Choroid plexus epithelial cell (primary cell): ENCODE measurements at regions not wholly inside any gene's neighbourhood (a gene's known extent, or its start where the extent isn't known, plus 50 kb on each side); places are given as distances from the start of the nearest gene placed in this dataset.
"Not testable (repeated sequence)": the region's sequence is repeated elsewhere in the genome, so short reads cannot be mapped to it uniquely, and the experiment has no call there.

ENCODE experiments used
- DNase-seq: peaks from one replicate; pipeline ENCODE4 v3.0.0-alpha.2; 2010; ENCODE audit warnings: low read depth
- H3K4me3 ChIP-seq: 2 replicates; pipeline ENCODE4 v1.5.1; 2011; ENCODE audit warnings: low read depth, mild to moderate bottlenecking, control low read depth, low read length, moderate library complexity
- CTCF ChIP-seq: conservative IDR thresholded peaks from 2 replicates; pipeline ENCODE4 v1.5.1; 2011; ENCODE audit warnings: low read depth, mild to moderate bottlenecking, control low read depth, inconsistent platforms, low read length, moderate library complexity

DNA sequence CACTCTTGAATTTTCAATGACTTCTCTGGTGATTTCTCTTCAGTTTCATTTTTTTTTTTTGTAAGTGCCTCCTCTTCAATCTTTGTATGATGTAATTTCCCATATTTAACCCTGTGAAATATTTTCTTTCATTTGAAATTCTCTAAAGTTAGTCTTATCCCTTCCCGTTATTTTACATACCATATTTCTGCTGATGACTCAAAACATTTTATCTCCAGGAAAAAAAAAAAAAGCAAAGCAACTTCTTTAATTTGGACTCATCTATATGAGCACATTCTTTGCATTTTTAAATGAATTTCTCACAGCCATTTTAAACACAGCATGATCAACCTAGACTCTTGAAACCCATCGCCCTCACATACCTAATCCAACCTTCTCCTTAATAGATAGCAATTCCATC lies 1831.4 kb downstream of the ARAP2 start:
- DNase-seq = peak; percentile 6
- no peak for TF ChIP-seq CTCF

GRCh38 chr4:34417160-34417559 lies 1827.2 kb downstream of the ARAP2 start:
- no peak overlapping the region for H3K4me3 ChIP-seq
- peak; percentile 4 for DNase-seq
- no peak for TF ChIP-seq CTCF

More for the DNA sequence above, 1831.4 kb downstream of the ARAP2 start:
- H3K4me3 ChIP-seq = no peak overlapping the region

DNA sequence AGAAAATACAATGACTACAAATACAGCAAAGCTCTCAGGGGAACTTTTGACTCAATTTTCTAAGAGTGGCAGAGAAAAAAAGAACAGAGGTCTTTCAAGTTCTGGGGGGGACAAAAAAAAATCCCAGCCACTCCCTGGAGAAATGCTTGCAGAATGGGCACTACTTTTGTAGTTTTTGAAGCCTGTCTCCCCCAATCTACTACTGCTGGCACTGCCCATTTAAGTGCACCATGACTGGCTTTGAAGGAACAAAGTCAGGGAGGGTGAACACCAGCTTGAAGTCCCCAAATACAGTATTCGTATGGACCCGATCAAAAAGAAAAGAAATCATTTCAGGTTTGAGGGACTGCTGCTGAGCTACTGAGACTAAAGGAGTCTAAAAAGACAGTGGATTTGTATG lies 1824.4 kb downstream of the ARAP2 start:
- no peak for TF ChIP-seq CTCF
- H3K4me3 ChIP-seq = no peak overlapping the region
- no peak for DNase-seq

DNA sequence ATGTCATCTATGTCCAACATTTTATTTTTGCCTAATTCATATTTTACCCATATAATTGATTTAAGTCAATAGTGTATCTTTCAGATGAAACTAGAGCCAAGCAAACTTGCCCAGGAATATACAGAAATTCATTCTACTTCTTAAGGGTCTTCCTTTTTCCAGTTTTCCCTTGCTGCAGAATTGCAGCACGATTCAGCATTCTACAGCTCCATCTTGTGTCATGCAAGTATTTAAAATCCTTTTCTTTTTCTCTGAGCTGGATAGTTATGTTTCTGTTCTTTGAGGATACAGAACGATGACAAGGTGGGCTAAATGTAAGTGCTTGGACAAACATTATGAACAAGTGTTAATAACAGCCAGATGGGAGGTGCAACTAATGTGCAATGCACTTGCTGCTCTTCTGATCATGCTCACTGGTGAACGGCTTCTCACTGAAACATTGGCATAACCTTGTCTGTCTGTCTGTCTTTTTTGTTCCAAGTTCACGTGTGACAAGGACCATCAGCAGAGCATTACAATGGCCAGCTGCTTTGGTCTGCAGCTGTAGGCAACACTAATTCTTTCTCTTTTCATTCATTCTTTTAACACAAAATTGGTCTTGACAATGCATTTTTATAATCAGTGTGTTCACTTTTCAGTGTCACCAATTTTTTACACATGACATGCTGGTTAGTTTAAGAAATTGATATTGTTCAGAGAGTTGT lies 1821.7 kb downstream of the ARAP2 start:
- peak; percentile 66 for DNase-seq
- peak; percentile 41 for TF ChIP-seq CTCF
- no peak overlapping the region for H3K4me3 ChIP-seq

- DNase-seq = no peak
These were observed 1811.6 kb downstream of the ARAP2 start for GRCh38 chr4:34432706-34433105.

GRCh38 chr4:34434377-34434776 lies 1809.9 kb downstream of the ARAP2 start:
- H3K4me3 ChIP-seq, DNase-seq: not testable (repeated sequence)

More at GRCh38 chr4:34432706-34433105, 1811.6 kb downstream of the ARAP2 start:
- TF ChIP-seq CTCF = no peak
- H3K4me3 ChIP-seq = no peak overlapping the region

- no peak for DNase-seq
- no peak for TF ChIP-seq CTCF
- H3K4me3 ChIP-seq = no peak overlapping the region
These were observed 1780.1 kb downstream of the ARAP2 start for GRCh38 chr4:34464196-34464595.
